IPS-15b (cell line): ENCODE measurements at regions not wholly inside any gene's neighbourhood (a gene's known extent, or its start where the extent isn't known, plus 50 kb on each side); places are given as distances from the start of the nearest gene placed in this dataset.
"Not testable (repeated sequence)": the region's sequence is repeated elsewhere in the genome, so short reads cannot be mapped to it uniquely, and the experiment has no call there.

ENCODE experiments used
- H3K27me3 ChIP-seq: one replicate; pipeline ENCODE4 v1.6.1; 2013; ENCODE audit warnings: low read length; ENCODE audit not compliant: control insufficient read depth, insufficient read depth
- H3K36me3 ChIP-seq: one replicate; pipeline ENCODE4 v1.6.1; 2013; ENCODE audit warnings: low read length; ENCODE audit not compliant: control insufficient read depth, insufficient read depth
- H3K4me1 ChIP-seq: one replicate; pipeline ENCODE4 v1.6.1; 2013; ENCODE audit warnings: mild to moderate bottlenecking, low read length; ENCODE audit not compliant: control insufficient read depth, insufficient read depth
- H3K4me3 ChIP-seq: one replicate; pipeline ENCODE4 v1.5.1; 2013; ENCODE audit warnings: low read depth, low read length
- H3K9ac ChIP-seq: one replicate; pipeline ENCODE4 v1.6.1; 2013; ENCODE audit warnings: low read depth, mild to moderate bottlenecking, low read length
- H3K9me3 ChIP-seq: one replicate; pipeline ENCODE4 v1.6.1; 2013; ENCODE audit warnings: mild to moderate bottlenecking, low read length; ENCODE audit not compliant: control insufficient read depth, insufficient read depth

DNA sequence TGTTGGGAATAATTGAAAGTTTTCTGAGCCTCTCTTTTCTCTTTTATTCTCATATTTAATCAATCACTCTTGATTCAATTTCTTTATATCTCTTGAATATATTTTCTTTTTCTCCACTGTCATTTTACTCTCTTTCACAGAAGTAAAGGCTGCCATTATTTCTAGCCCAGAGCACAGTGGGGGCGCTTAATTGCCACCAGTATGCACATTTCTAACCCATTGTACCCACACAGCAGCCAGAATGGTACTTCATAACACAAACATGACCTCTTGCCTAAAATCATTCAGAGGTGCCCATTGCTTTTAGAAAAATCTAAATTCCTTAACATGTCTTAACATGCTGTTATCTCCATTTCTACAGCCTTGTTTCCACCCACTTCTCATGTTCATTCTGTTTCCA is 190.2 kb upstream of the LMO3 start:
- Histone ChIP-seq H3K4me3 (no peak overlapping the region), H3K27me3 (no peaks in the 10 kb centered on the region), H3K9ac (no peak overlapping the region), H3K9me3 (no peaks in the 10 kb centered on the region), H3K4me1 (peaks cover 11% of the 10 kb centered on the region), H3K36me3 (no peaks in the 10 kb centered on the region)

DNA sequence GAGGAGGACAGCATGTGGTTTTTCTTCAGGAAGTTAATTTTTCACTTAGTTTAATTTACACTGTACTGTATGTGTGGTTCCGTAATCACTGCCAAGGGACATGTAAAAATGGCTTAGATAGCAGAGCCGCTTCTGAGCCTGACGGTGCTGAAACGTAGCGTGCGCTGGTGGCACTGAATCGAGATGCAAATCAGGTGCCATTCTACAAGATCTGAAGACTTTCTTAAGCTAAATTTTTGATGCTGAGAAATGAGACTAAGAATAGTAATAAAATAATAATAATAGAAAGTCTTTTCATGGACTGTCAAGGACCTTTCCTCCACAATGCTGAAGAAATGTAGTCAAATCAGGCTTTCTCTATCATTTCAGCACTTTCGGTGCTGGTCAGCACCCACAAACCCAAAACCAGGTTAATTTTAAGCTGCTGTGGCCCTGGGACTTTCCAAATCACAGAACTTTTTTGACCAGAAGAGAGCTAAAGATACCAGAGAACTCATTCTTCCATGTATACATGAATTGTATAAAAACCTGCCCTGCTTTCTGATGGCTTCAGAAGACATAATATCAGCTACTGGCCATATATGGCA is 183.3 kb upstream of the LMO3 start:
- Histone ChIP-seq H3K9me3 (no peaks in the 10 kb centered on the region), H3K4me1 (peaks cover 10% of the 10 kb centered on the region), H3K9ac (no peak overlapping the region), H3K4me3 (no peak overlapping the region), H3K27me3 (no peaks in the 10 kb centered on the region), H3K36me3 (no peaks in the 10 kb centered on the region)

DNA sequence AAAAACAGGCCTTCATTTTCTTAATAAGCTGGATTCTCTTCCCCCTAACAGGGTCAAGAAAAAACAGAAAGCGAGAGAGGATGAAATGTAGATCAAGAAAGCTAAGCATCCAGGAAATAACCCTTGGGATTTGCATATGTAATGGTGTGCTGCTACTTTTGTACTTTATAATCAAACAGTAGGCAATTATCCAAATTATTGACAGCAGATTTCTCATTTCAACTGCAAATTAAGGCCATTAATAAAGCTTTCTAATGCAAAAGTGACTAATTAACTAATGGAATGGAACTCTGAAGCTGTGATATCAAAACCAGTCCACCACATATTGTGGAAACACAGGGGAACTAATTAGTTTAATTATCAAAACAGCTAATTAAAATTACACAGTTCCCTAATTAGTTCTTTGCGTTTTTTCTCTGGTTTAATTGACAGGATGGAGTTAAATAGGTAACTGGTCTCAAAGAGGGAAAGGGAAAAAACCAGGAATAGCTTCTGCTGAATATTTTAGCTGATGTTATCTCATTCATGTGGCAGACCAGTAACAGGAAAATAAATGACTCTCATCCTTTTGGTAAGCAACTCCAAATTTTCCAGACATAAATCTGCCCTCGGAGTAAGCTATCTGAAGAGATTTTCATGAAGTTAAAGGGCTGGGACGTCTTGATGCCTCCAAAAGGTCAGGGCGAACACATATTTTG is 182.7 kb upstream of the LMO3 start:
- Histone ChIP-seq H3K9me3 (no peaks in the 10 kb centered on the region), H3K9ac (no peak overlapping the region), H3K27me3 (no peaks in the 10 kb centered on the region), H3K36me3 (no peaks in the 10 kb centered on the region), H3K4me3 (no peak overlapping the region), H3K4me1 (peaks cover 10% of the 10 kb centered on the region)

DNA sequence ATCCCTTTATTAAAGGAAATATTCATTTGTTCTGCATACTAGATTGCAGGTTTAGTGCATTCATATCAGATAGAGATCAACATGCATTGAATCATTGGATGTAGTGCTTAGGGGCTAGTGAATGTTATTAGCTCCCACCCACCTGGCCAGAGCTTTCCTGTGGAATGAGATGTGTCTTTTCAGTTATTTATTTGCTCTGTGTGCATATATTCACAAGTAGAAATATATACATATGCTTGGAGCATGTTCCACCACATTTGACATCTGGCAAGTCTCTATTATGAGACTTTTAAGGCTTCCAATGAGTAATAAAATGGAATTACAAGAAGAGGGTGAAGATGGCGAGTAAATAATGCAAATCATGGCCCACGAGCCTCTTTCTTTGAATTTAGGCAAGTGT is 180.0 kb upstream of the LMO3 start:
- Histone ChIP-seq H3K4me3 (no peak overlapping the region), H3K9ac (no peak overlapping the region), H3K9me3 (no peaks in the 10 kb centered on the region), H3K4me1 (peaks cover 10% of the 10 kb centered on the region), H3K36me3 (no peaks in the 10 kb centered on the region), H3K27me3 (no peaks in the 10 kb centered on the region)

DNA sequence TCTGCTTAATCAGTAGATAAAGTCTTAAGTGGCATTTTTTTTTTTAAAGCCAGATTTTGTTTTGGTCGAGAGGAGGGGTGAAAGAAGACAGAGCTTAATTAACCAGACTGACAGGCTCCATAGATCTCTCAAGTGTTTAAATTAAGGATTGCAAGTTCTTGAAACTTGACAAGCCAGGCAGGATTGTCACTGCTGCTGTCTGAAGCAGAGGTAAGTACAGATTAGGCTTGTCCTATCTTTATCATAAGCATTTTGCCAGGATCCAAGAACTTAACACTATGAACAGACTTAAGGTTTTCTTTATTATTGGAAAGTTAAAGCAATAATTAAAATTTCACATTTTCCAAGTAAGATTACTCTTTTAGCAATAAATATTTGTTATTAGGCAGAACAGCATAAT is 179.6 kb upstream of the LMO3 start:
- H3K36me3 ChIP-seq, result no peaks in the 10 kb centered on the region
- no peaks in the 10 kb centered on the region for H3K9me3 ChIP-seq
- H3K4me3 ChIP-seq, result no peak overlapping the region
- H3K4me1 ChIP-seq, result peaks cover 10% of the 10 kb centered on the region
- no peak overlapping the region for H3K9ac ChIP-seq
- H3K27me3 ChIP-seq, result no peaks in the 10 kb centered on the region

DNA sequence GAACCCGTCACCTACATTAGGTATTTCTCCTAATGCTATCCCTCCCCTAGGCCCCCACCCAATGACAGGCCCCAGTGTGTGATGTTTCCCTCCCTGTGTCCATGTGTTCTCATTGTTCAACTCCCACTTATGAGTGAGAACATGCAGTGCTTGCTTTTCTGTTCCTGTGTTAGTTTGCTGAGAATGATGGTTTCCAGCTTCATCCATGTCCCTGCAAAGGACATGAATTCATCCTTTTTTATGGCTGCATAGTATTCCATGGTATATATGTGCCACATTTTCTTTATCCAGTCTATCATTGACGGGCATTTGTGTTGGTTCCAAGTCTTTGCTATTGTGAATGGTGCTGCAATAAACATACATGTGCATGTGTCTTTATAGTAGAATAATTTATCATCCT is 163.2 kb upstream of the LMO3 start:
- H3K9me3 ChIP-seq, H3K36me3 ChIP-seq, H3K4me3 ChIP-seq, H3K27me3 ChIP-seq, H3K4me1 ChIP-seq, H3K9ac ChIP-seq: not testable (repeated sequence)

DNA sequence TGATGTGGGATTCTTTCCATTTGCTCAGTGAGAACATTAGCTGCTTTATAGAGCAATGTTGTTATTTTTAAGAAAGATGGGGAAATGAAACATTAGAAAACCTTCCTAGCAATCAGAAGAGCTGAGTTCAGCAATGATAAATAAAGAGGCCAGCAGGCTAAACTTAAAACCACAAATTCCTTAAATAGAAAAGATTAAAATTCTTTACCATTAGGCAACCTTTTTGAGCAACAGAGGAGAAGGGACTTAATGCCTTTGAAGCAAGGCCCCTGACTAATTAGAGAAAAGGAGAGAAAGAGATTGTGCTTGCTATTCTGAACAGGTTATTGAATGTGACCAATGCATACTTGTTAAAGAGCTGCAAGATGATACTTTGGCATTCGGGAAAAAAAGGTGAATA is 160.8 kb upstream of the LMO3 start:
- Histone ChIP-seq H3K9ac (no peak overlapping the region), H3K27me3 (no peaks in the 10 kb centered on the region), H3K9me3 (no peaks in the 10 kb centered on the region), H3K36me3 (no peaks in the 10 kb centered on the region), H3K4me1 (no peaks in the 10 kb centered on the region), H3K4me3 (no peak overlapping the region)

DNA sequence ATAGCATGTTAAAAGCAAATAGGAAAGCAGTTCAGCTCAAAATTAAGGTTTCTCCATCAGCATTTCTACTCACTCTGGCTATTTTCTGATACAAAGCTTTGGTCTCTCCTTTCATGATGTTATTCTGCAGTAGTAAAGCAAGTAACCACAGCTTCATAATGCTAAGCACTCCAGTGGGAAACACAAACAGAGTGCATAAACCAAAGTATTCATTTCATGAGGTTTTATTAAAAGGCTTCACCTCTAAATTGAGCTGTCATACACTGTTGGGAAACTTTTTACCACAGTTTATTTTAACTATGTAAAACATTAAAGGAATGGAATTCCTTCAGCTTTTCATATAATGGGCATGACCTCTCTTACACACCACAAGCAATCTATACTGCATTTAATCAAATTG is 157.9 kb upstream of the LMO3 start:
- no peaks in the 10 kb centered on the region for H3K36me3 ChIP-seq
- no peak overlapping the region for H3K4me3 ChIP-seq
- no peaks in the 10 kb centered on the region for H3K27me3 ChIP-seq
- no peak overlapping the region for H3K9ac ChIP-seq
- H3K4me1 ChIP-seq, result no peaks in the 10 kb centered on the region
- no peaks in the 10 kb centered on the region for H3K9me3 ChIP-seq

DNA sequence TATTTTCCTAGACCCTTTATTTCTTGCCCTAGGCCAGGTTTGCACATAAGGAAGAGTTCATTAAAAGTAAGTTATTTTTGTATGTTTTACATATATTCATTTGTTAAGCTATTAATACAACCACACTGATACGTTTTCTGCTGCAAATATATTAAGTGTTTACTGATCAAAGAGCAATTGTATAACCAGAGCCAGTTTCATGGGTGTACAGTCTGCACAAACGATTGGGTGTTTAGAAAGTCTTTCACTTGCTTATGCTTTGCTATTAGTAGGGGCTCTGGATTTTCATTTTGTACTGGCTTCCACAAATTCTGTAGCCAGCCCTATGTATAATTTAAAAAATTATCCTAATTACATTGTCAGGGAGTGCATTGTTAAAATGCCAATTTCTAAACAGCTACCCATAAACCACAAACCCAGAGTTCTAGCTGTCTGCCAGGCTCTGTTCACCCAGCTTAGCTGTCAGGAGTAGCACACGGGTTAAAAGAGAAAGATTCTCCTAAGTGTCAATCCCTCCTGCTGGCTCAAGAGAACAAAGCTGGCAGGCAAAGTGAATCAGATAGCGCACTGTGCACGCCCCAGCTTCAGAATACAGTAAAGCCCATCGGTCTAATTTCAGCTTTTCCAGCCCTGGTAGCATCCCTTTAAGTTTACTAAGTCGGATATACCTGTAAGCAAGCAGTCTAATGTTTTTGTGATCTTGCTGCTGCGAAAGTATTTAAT is 151.0 kb upstream of the LMO3 start:
- no peaks in the 10 kb centered on the region for H3K9me3 ChIP-seq
- H3K4me1 ChIP-seq, result no peaks in the 10 kb centered on the region
- no peak overlapping the region for H3K9ac ChIP-seq
- H3K4me3 ChIP-seq, result no peak overlapping the region
- H3K27me3 ChIP-seq, result no peaks in the 10 kb centered on the region
- no peaks in the 10 kb centered on the region for H3K36me3 ChIP-seq

DNA sequence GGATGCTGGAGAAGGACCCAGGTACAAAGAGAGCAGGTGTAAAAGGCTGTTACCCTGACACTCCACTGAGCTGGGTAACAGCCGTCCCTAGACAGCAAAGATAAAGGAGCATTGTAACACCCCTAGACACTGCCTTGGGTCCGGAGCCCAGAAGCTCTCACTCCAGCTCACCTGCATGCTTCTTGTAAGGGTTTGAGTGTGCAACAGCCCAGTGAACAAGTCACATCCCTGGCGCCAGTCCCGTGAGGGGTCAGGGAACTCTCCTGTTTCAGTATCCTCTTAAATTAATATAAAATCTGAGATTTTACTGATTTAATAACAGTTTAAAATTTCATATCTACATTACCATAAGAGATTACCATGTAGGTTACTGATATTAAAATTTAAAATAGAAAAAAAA is 124.8 kb upstream of the LMO3 start:
- Histone ChIP-seq H3K4me3 (no peak overlapping the region), H3K9ac (no peak overlapping the region), H3K27me3 (no peaks in the 10 kb centered on the region), H3K9me3 (no peaks in the 10 kb centered on the region), H3K36me3 (no peaks in the 10 kb centered on the region), H3K4me1 (no peaks in the 10 kb centered on the region)

DNA sequence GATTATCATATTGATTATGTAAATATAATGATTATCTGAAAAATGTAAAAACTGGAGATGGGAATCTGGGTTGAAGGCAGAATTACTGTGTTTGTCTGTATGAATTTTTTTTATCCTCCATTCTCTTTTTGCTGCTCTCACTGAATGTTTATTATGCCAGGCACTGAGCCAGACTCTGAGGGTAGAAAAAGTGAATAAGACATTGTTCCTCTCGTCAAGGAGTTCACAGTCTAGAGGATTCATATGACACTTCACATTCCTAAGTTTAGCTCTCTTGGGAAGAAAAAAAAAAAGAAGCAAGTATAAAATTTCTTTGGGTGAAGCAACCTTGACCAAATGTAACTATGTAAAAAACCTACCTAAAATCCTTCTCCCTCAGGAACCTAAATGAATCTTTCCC is 120.9 kb upstream of the LMO3 start:
- Histone ChIP-seq H3K4me3 (no peak overlapping the region), H3K36me3 (no peaks in the 10 kb centered on the region), H3K9ac (no peak overlapping the region), H3K27me3 (no peaks in the 10 kb centered on the region), H3K9me3 (no peaks in the 10 kb centered on the region), H3K4me1 (no peaks in the 10 kb centered on the region)
